ENCODE measurements at regions not wholly inside any gene's neighbourhood (a gene's known extent, or its start where the extent isn't known, plus 50 kb on each side); places are given as distances from the start of the nearest gene placed in this dataset.

DNA sequence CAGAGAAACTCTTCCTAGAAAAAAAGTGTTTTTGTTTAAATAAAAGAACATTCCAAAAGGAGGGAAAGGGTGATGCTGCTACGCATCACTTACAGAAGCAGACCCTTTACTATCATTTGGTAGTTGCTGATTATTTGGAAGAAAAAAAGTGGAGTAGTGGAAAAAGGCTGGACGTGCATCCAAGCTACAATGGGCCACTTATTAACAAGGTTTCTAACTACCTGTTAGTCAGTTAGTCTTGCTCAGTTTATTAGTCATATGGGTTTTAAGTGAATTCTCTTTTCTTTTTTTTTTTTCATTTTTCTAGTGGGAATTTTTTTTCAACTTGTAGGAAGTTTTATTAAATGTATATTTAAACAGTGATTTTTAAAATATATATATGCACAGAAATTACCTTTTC is 866.0 kb downstream of the MCTP2 start:
- TF ChIP-seq EZH2 (IDR thresholded peaks at IDR 0.05; ENCODE audit: insufficient read depth, poor library complexity, severe bottlenecking): no peak
- TF ChIP-seq EZH2phosphoT487 (IDR thresholded peaks at IDR 0.05; ENCODE audit: insufficient read depth, low read depth): no peak

All from GM23248 (cell line).